ENCODE measurements at regions not wholly inside any gene's neighbourhood (a gene's known extent, or its start where the extent isn't known, plus 50 kb on each side); places are given as distances from the start of the nearest gene placed in this dataset.

DNA sequence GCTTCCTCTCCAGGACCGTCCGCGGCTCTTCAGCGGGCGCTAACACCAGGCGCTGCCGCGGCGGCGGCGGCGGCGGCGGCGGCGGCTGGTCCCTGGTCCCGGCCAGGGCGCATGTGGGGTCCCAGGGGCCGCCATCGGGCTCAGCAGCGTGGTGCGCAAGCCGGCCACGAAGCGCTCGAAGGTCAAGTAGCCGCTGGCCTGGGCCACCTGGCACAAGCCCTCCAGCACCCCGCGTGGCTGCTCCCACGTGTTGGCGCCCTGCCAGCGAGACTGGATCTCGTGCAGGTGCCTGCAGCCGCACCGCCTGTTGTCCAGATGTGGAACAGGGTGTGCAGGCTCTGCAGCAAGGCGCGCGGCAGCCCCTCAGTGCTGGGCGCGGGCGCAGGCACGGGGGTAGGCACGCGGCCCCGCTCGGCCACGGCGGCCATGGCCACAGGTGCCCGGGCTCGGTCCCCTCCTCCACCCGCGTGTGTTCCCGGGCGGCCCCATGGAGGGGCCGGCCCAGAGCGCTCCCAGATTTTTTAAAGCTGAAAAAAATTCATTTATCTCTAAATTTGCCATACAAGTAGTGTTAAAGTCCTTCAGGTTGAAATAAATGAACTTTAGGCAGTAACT lies 884.2 kb upstream of the ZNF722 start:
- no peak for TF ChIP-seq JUN (IDR thresholded peaks at IDR 0.05; ENCODE audit: borderline replicate concordance, insufficient read depth, insufficient read length, low read depth)
- no peak for TF ChIP-seq POLR2A (IDR thresholded peaks at IDR 0.05; ENCODE audit: low read depth, low read length)
- TF ChIP-seq, protein P1, sequence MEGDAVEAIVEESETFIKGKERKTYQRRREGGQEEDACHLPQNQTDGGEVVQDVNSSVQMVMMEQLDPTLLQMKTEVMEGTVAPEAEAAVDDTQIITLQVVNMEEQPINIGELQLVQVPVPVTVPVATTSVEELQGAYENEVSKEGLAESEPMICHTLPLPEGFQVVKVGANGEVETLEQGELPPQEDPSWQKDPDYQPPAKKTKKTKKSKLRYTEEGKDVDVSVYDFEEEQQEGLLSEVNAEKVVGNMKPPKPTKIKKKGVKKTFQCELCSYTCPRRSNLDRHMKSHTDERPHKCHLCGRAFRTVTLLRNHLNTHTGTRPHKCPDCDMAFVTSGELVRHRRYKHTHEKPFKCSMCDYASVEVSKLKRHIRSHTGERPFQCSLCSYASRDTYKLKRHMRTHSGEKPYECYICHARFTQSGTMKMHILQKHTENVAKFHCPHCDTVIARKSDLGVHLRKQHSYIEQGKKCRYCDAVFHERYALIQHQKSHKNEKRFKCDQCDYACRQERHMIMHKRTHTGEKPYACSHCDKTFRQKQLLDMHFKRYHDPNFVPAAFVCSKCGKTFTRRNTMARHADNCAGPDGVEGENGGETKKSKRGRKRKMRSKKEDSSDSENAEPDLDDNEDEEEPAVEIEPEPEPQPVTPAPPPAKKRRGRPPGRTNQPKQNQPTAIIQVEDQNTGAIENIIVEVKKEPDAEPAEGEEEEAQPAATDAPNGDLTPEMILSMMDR (IDR thresholded peaks at IDR 0.05; ENCODE audit: extremely low read depth in 1 of 2, insufficient read depth in 1 of 2, low read depth in 1 of 2, low read length in 2 of 2) = no peak
- TF ChIP-seq, protein P2, sequence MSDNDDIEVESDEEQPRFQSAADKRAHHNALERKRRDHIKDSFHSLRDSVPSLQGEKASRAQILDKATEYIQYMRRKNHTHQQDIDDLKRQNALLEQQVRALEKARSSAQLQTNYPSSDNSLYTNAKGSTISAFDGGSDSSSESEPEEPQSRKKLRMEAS (IDR thresholded peaks at IDR 0.05; ENCODE audit: insufficient read depth, insufficient read length) = no peak
- TF ChIP-seq EZH2 (IDR thresholded peaks at IDR 0.05; ENCODE audit: borderline replicate concordance, low read depth, low read length, severe bottlenecking) = no peak
- TF ChIP-seq POLR2AphosphoS5 (IDR thresholded peaks at IDR 0.05; ENCODE audit: insufficient read depth, low read depth, low read length) = no peak
- no peak for TF ChIP-seq MYC (IDR thresholded peaks at IDR 0.05; ENCODE audit: low read depth, low read length)
- TF ChIP-seq FOS (IDR thresholded peaks at IDR 0.05; ENCODE audit: borderline replicate concordance, insufficient read depth, low read length) = no peak
- TF ChIP-seq GATA2 (IDR thresholded peaks at IDR 0.05; ENCODE audit: insufficient read depth, insufficient read length, low read depth, low read length) = no peak

All from endothelial cell of umbilical vein (primary cell).